ENCODE measurements at regions not wholly inside any gene's neighbourhood (a gene's known extent, or its start where the extent isn't known, plus 50 kb on each side); places are given as distances from the start of the nearest gene placed in this dataset.

DNA sequence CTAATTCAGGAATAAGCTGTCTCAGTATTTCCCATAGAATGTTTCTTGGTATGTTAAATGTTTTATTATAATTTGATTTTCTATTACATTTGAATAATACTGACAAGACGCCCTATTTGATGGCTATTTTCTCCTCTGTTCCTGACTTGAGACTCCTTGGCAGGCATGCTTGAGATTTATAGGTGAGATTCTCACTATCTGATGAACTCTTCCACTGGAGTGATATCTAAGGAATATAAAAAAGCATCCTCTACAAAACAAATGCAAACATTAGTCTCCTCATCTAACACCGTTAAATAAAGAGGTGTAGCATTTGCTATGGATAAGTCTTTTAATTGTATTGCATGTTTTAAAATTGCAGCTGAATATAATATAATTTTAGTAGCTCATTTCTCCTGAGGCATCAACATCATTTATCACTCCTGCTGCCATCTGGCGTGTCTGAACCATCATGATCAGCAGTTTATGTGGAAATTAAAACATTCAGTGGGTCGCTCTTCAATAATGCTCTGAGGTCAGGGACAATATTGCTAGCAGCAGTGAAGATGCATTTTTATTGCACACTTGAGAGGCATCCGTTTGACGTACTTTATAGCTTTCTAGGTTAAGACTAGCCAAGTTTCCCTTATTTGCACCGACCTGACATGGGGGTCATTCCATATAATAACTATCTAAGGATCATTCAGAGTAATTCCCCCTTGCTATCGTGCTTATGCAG, 210.4 kb upstream of the GALNTL6 start:
- peaks cover 21% of the 10 kb centered on the region for H3K9me3 Mint-ChIP-seq
- peaks cover 11% of the 10 kb centered on the region for H3K36me3 Mint-ChIP-seq
- no peak overlapping the region for H3K27ac Mint-ChIP-seq
- no peak overlapping the region for H3K4me3 Mint-ChIP-seq
- no peak for TF ChIP-seq IRF1 (CRISPR knock-in tag; IDR thresholded peaks at IDR 0.05)
- no peak for TF ChIP-seq JUN (CRISPR knock-in tag; IDR thresholded peaks at IDR 0.05)
- no peak for TF ChIP-seq ZNF121 (CRISPR knock-in tag; IDR thresholded peaks at IDR 0.05)
- TF ChIP-seq EMX1 (CRISPR knock-in tag; IDR thresholded peaks at IDR 0.05) = no peak
- no peak for TF ChIP-seq ZNF232 (CRISPR knock-in tag; IDR thresholded peaks at IDR 0.05)
- TF ChIP-seq ATF2 (CRISPR knock-in tag; IDR thresholded peaks at IDR 0.05; ENCODE audit: borderline replicate concordance, low read depth) = no peak
- TF ChIP-seq, protein P1, sequence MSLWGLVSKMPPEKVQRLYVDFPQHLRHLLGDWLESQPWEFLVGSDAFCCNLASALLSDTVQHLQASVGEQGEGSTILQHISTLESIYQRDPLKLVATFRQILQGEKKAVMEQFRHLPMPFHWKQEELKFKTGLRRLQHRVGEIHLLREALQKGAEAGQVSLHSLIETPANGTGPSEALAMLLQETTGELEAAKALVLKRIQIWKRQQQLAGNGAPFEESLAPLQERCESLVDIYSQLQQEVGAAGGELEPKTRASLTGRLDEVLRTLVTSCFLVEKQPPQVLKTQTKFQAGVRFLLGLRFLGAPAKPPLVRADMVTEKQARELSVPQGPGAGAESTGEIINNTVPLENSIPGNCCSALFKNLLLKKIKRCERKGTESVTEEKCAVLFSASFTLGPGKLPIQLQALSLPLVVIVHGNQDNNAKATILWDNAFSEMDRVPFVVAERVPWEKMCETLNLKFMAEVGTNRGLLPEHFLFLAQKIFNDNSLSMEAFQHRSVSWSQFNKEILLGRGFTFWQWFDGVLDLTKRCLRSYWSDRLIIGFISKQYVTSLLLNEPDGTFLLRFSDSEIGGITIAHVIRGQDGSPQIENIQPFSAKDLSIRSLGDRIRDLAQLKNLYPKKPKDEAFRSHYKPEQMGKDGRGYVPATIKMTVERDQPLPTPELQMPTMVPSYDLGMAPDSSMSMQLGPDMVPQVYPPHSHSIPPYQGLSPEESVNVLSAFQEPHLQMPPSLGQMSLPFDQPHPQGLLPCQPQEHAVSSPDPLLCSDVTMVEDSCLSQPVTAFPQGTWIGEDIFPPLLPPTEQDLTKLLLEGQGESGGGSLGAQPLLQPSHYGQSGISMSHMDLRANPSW (CRISPR knock-in tag; conservative IDR thresholded peaks at IDR 0.05; ENCODE audit: low read depth) = no peak
- TF ChIP-seq PRDM15 (CRISPR knock-in tag; IDR thresholded peaks at IDR 0.05) = no peak
- no peak for TF ChIP-seq NR2C2 (CRISPR knock-in tag; IDR thresholded peaks at IDR 0.05)
- TF ChIP-seq CBFB (CRISPR knock-in tag; IDR thresholded peaks at IDR 0.05; ENCODE audit: low read depth) = no peak
- TF ChIP-seq, protein P2, sequence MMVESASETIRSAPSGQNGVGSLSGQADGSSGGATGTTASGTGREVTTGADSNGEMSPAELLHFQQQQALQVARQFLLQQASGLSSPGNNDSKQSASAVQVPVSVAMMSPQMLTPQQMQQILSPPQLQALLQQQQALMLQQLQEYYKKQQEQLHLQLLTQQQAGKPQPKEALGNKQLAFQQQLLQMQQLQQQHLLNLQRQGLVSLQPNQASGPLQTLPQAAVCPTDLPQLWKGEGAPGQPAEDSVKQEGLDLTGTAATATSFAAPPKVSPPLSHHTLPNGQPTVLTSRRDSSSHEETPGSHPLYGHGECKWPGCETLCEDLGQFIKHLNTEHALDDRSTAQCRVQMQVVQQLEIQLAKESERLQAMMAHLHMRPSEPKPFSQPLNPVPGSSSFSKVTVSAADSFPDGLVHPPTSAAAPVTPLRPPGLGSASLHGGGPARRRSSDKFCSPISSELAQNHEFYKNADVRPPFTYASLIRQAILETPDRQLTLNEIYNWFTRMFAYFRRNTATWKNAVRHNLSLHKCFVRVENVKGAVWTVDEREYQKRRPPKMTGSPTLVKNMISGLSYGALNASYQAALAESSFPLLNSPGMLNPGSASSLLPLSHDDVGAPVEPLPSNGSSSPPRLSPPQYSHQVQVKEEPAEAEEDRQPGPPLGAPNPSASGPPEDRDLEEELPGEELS (CRISPR knock-in tag; IDR thresholded peaks at IDR 0.05) = no peak
- TF ChIP-seq, protein P3, sequence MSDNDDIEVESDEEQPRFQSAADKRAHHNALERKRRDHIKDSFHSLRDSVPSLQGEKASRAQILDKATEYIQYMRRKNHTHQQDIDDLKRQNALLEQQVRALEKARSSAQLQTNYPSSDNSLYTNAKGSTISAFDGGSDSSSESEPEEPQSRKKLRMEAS (CRISPR knock-in tag; IDR thresholded peaks at IDR 0.05) = no peak
- TF ChIP-seq ZNF317 (CRISPR knock-in tag; IDR thresholded peaks at IDR 0.05; ENCODE audit: borderline replicate concordance, low read depth) = no peak
- TF ChIP-seq NR1H2 (CRISPR knock-in tag; IDR thresholded peaks at IDR 0.05) = no peak
- TF ChIP-seq CREB1 (CRISPR knock-in tag; IDR thresholded peaks at IDR 0.05) = no peak
- CTCF ChIA-PET = no interaction called here
- no peaks in the 10 kb centered on the region for H3K27me3 Mint-ChIP-seq (ENCODE audit: low read depth)
- POLR2A ChIA-PET = no interaction called here
- ATAC-seq = no peak
- H3K4me1 Mint-ChIP-seq = peaks cover 13% of the 10 kb centered on the region
- no peak for DNase-seq (ENCODE audit: low spot score)
